Globus pallidus (tissue), 1 donor: ENCODE measurements at regions not wholly inside any gene's neighbourhood (a gene's known extent, or its start where the extent isn't known, plus 50 kb on each side); places are given as distances from the start of the nearest gene placed in this dataset.

Source experiments
- DNase-seq: peaks from one replicate; pipeline ENCODE4 v3.0.0-alpha.2; 2015; ENCODE audit warnings: low spot score

DNA sequence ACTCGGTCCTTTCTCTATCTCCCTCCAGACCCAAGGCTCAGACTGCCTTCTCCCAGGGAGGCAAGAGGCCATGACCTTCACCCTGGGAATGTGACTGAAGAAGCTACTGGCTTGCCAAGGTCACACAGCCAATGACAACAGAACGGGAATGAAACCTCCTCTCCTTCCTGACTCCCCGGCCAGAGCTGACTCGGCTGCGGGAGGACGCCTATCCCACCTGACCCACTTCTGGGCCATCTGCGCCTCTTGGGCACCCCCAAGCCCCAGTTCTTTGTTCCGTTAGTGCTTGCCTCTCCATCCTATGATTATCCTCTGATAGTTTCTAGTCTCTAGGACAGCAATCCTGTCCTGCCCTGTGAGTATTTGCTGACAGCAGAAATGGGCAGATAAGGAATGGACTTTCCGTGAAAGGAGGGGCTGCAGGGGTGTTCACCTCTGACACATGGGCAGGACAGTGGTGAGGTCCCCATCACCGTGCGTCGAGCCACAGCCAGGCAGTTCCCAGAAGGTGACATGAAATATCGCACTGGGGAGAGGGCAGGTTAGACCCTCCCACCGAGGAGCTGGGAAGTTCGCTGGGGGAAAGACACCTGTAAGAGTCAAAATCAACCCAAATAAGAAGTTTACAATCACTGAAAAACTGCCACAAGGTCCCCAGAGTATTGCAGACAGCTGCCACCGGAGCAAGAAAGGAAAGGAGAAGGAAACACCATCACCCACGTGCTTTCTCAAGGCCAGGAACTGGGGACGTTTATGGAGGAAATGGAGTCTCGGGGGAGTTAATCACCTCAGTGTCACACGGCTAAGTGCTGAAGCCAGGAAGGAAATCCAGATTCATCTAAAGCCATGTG is 63.0 kb downstream of the INSIG1 start:
- DNase-seq = no peak

DNA sequence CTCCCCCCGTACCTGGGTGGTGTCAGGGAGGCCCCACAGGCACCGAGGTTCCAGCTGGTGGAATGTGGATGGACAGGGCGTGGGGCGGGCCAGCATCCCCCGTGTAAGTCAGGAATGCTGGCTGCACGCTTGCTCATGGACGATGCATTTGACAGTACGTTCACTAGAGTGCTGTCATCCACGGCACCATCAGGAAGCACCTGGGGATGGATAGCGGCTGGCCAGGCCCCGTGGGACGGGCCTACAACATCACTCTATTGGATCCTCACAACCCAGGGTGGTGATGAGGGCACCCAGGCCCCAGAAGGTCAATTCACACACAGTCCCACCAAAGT is 63.6 kb downstream of the INSIG1 start:
- DNase-seq = no peak

DNA sequence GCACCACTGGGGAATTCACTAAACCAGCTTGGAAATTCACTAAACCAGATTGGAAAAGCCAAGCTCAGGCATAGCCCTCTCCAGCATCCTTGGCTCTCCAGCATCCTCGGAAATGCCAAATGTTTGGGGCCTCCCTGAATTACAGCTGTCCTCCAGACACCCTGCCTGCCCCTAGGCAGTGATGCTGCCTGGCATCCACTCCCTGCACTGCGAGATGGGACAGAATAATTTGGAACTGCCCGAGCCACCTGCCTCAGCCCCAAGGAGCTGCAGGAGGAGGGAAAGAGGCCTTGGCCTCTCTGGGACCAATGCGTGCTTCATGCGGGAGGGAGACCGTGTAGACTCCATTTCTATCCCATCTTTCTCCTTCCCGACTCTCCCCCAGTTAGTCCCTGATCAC is 64.3 kb downstream of the INSIG1 start:
- no peak for DNase-seq

DNA sequence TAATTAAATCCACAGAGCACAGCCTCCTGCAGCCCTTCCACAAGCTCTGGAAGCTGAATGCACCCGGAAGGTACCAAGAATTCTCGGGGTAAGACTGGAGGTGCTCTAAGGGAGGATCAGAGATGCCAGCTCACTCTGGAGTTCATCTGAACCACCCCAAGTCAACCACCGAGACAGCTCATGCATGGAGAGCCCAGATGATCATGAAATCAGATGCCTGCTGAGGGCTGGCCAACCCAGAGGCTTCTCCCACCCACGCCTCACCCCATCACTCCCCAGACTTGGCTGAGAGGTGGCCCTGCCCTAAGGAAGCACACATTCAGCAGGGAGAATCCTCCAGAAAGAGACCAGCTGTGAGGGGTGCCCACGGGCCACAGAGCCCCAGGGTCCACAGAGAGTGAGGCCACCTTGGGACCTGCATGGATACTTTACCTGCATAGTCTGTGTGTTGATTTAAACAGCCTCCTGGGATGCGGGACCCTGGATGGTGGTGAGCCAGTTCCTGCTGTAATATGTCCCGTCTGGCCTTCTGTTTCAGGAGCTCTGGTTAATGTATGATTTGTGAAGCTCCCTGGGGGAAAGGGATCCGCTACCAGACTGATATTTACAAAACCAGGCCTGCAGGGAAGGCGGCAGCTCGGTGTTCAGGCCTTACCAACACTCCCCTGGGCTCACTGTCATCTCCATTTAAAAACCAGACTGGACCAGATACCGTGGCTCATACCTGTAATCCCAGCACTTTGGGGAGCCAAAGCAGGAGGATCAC is 64.9 kb downstream of the INSIG1 start:
- no peak for DNase-seq

DNA sequence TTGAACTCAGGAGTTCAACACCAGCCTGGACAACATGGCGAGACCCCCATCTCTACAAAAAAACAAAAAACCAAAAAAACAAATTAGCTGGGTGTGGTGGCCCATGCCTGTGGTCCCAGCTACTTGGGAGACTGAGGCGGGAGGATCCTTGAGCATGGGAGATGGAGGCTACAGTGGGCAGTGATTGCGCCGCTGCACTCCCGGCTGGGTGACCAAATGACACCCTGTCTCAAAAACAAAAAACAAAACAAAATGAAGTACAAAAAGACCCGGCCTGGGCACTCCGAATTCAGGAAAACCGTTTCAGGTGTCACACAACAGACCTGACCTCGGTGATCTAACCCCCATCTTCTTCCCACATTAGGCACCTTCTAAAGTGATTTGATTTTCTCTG is 65.5 kb downstream of the INSIG1 start:
- no peak for DNase-seq

DNA sequence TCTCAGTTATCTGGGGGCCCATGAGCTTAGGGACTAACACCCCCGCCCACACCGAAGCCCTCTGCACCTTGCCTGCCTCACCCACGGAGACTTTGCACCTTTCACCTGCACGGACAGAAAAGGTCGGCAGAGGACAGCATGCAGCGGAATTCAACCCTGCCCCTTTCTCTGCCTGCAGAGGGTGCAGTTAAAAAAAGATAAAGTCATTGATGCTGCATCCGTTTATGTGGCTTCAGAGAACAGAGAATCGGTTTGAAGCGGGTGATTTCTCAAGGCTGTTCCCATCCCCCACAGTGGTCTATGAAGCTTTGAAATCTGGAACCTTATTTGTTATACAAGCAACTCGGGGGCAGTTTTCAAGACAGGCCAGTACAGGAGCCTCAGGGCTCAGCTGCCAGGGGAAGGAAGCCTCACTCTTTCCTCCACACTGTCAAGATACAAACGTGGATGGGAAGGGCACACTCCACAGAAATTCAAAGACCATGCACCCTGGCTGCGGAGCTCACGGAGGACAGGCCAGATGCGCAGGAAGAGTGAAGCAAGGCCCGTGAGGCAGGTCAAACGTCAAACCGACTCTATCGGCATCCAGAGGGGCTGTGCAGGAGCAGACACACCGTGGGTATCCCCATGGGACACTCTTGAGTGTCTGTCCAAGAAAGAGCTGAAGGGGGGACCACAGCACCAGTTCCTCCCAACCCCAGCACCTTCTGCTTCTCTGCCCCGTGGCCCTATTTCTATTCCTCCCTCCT is 66.3 kb downstream of the INSIG1 start:
- no peak for DNase-seq

DNA sequence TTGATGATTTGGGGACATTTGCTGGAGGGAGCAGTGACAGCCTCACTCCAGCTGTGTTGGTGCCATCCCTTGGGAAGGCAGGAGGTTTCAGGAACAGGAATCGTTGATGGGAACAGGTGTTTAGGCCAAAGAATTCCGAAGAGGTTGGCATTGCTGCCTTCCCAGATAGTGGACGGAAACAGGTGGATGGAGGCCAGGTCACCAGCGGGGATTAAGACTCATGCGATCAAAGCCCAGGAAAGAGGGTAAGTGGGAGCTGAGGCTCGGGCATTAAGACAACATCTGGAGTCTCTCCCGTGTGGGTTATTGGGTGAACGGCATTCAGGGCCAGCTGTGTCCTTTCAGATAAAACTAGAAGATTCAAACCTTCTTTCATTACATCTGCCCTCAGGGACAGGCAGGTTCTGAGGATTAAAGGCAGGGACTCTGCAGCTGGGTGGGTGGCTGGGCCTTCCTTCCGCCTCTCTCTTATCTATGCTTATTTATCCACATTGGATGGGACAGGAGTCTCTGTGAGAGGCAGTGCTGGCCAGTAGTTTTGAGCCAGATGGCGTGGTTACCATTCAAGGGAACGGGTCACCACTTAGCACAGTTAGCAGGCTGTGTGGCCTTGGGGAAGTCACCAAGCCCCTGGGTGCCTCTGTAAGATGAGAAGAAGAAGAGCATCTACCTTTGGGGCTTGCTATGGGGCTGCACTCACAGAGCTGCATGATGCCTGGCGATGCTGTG is 67.6 kb downstream of the INSIG1 start:
- no peak for DNase-seq

DNA sequence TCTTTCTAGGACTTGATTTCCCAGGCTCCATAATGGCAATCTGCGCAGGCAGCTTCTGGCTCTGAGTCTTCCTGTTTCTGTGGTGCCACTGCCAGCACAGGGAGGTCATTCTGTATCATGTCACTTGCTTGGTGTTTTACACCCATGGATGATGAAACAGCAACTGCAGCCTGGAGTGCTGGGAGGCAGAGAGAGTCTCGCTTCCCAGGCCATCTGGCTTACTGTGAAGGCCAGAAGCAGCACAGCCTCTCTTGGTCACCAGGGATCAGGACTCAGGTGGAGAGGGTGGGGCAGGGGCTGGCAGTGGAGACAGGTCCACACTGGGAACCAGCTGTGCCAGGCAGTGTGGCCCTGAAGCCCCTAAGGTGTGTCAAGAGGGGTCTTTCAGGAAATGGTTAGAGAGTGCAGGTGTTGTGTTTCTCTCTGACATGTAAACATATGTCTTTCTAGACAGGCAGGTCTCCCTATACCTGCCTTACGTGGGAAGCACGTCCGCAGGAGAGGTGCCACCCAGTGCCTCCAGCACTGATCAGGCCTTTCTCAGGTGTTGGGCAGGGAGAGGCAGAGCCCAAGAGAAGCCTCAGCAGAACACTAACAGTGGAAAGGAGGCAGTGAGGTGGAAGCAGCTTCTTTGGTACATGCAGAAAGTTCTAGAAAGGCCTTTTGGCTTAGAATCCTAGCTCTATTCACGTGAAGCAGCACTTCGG is 71.4 kb downstream of the INSIG1 start:
- no peak for DNase-seq

DNA sequence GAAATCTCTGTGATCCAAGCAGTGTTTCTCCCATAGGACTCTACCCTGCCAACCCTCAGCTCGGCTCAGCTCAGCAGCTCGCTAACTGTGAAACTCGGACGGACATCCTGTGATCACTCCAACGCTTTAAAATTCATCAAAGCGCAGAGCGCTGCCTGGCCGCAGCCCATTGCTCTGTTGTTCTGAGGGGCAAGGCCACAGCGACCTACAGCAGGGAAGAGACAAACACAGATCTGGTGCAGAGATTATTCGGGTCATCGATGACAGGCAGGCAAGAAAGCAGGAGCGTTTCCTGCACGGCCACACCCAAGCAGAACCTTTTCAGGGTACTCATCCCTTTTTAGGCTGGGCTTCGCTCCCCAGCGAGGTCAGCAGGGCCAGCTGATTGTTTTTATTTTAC is 72.1 kb downstream of the INSIG1 start:
- DNase-seq = no peak

DNA sequence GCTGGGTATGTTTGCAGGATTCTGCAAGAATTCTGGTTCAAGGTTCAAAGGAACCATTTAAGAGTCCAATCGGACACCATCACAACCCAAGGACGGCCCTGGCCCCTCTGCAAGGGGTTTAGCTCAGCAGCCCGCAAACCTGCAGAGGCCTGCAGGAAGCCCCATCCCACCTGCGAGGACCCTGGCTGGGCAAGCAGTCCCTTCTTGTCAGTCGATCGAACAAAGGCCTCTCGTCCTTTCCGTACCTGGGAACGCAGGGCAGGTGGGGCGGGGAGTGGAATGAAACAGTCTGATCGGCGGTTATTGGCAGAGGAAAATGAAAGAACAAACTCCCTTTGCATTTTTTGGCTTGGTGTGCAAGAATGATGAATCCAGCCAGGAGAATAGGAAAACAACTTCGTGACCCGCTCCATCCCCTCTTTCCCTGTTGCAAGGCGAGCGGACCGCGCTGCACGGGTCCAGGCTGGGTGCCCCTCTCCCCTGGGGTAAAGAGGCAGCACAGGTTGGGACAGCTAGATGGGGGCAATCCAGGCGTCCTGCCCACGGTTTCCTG is 73.7 kb downstream of the INSIG1 start:
- no peak for DNase-seq

DNA sequence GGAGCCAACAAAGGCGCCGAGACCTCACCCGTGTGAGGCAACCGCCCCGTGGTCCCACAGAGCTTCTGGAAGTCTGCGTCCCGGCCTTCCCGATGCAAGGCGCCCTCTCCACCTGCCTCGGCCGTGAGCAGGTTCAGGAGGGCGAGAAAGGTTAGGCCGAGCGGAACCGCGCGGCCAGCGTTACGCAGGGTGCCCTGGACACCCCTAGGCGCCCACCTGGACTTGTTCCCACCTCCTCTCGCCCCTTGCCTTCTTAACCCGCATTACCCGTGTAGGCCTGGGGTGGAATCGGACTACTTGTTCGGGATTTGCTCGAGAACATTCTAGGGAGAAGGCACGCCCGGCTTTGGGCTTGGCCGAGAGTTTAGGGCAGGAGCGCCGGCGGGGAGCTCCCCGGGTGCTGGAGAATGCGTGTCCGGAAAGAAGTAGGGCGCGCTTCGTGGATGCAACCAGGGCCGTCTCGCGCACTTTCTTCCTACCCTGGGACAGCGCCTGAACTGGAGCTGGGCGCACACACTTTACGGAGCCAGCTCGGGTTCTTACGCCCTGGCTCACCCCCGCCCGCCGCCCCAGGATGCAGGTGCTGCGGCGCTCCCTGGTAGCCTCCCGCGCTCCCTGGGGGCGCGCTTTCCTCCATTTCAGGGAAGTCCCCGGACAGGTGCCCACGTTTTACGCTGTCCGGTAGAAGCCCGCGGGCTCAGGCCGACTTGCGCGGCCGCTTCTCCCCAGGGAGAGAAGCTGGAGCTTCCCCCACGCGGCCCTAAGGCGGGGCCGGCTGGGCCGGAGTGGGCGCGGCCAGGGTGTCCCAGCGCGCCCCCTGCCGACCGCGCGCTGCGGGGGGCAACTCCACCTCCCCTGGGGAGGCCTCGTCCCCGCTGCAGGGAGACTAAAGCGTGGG is 74.5 kb downstream of the INSIG1 start:
- no peak for DNase-seq

DNA sequence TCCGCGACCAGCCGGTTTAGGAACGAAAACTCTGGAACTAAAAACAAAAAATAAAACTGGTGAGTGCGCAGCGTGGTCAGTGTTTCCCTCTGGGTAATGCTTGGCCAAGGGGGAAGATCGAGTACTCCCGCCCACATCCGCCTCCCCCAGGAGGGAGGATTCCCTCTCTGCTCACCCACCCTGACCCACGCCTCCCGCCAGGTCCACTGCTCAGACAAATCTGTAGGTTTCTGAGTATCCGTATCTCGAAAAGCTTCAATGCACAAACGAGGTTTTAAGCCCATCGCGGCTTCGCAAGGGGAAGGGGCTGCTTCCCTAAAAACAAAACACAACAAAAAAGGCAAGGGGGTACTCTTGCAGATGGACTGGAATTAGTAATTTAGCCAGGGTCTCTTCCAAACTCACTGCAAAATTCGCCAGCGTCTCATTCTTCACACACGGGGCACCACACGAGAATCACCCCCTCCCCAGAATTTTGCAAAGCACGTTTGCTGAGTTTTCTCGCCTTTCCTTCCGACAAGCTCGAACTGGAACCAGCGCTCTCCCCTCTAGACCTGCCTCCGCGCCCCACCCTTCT is 75.2 kb downstream of the INSIG1 start:
- no peak for DNase-seq

DNA sequence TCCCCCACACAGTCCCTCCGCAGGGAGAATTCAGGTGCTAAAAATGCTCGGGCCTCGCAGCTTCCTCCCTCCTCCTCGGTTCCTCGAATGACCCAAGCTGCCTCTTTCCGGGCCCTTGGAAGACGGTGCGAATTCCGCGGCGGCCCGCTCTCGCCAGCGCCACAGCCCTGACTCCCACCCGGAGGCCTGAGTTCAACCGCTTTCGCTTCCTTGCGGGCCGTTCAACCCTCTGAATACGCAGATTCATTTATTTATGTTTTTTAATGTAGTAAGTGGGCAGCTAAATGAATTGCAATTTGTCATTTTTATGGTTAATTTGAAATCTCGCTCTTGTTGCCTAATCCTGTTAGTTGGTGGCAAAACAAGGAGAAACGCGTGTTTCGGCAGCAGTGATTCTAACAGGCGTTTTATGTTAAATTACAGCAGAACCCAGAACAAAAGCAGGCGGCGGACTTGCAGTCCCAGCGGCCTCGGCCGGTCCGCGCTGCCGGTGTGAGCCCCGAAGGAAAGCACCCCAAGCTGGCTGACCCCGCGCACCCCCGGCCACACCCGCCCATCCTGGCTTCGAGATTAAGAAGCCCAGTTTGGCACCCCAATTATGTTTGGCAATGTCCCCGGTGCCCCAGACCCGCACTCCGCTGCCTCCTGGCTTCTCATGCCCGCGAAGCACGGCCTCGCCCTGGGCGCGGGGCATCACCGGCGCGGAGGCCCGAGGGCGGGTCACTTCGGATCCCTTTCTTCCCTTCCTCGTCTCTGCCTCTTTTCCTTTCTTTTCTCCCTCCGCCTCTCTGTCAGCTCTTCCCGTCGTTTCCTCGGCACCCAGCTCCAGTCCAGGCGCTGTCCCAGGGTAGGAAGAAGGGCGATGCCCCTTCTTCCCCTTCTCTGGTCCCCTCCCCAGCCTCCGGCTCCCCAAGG is 75.9 kb downstream of the INSIG1 start:
- no peak for DNase-seq

DNA sequence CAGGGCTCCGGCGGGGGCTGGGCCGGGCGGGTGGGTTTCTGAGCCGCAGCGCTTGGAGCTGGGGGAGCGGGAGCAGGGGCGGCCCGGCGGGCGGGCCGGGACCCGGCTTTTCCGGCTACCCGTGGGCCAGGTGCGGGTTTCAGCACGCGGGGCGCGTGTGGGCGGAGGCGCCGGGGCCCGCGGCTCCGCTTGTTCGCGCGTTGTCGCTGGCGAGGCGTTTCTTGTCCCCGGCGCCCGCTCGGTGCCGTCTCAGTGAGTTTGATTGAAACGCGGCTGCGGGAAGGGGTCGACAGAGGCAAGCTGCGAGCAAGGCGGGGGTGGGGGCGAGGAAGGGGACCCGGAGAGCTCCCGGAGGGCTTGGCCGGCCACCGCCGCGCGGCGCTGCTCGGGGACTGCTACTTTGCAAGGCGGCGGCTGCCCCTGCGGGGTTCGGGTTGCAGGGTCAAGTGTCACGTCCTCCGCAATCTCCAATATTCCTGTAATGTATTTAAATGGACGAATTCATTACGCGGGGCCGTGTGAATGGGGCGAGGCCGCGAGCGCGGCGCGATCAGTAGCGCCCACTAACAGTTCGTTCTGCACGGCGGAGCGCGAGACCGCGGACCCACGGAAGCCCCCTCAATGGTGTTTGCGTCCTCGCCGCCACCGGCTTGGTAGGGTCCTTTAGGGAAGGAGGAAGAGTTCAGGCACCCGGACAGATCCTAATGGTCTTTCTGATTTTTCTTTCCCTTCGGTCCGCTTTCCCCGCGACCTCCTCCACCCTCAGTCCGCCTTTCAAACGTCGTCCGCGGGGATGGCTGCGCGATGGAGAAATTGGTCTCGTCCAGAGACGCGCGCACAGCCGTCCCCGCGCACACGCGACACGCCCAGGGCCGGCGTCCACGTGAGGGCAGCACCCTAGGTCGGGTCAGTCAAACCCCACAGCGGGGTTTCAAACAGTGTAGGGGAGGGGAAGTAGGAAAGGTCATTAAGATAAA is 76.9 kb downstream of the INSIG1 start:
- no peak for DNase-seq

DNA sequence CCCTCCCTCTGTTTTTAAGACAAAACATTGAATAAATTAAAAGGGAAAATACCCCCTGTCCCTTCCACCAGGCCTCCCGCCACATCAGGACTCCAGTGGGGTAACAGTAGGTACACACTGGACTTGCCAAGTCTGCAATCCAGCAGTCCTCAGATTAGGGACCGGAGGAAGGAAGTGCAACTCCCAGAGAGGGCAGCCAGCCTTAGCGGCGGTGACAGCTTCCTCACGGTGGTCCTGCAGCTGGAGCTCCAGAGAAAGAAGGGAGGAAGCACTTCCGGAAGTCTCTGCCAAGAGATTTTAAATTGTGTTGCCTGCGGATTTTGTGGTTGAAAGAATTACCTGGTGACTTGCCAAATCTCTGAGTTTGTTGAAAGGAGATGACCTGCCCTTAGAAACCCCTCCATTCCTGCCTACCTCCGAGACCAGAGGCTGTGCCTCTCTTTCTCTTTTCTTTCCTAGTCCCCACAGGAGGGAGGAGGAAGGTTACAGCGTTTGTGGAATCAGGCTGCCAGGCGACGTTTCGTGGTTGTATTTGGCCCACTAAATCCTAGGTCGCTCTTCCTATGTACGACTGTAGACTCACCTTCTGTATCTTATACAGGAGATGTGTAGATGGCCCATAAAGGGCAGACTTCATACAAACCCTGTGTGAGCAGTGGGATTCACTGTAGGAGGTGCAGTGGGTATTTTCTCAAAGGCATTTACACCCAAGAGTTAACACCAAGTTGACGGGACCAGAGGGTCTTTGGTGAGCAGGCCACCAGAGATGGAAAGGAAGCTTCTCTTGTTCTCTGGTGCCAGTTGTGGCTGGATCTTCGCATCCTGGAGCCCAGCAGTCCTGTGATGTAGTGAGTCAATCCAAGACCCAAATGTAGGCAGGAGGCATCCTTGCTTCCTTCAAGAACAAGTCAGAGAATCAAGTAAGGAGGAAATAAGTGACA is 77.9 kb downstream of the INSIG1 start:
- DNase-seq = no peak

DNA sequence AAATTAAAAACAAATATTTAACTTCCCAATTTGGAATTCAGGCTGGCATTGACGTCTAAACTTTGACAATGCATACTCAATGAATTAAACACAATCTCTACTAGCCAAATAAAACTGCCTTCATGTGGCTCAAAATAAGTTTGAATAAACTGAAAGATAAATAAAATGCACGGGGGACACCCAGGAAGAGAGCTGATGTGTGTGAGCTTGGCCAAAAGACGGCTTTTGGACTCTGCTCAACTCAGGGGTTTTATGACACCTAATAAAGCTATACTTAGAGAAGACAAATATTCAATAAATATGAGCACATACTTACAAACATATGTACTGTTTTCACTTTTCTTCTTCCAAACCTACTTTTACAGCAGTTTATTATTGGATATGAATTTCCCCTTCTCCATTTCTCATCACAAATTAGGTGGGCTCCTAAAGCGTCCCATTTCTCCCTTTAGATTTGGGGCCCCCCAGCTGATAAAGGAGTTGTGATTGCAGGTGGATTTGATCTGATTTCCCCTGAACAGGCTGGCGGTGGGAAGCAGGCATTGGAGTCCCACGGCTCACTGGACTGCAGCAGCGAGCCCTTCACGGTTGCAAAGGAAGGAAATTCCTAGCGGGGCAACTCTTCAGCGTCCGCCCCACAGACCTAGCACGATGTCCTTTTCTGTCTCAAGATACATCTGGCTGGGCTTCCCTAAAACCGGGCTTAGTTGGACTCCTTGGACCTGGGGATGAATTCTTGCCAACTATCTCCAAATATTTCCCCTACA is 79.6 kb downstream of the INSIG1 start:
- DNase-seq = no peak
